GM21786 (cell line): ENCODE measurements at regions not wholly inside any gene's neighbourhood (a gene's known extent, or its start where the extent isn't known, plus 50 kb on each side); places are given as distances from the start of the nearest gene placed in this dataset.
"Not testable (repeated sequence)": the region's sequence is repeated elsewhere in the genome, so short reads cannot be mapped to it uniquely, and the experiment has no call there.

ENCODE experiments used
- ATAC-seq: cut with Tn5 transposase; IDR thresholded peaks from one replicate; pipeline ENCODE4 v1.9.1; 2021; ENCODE audit not compliant: unreplicated experiment

GRCh38 chr1:117753232-117753631 is 147.4 kb downstream of the TENT5C start:
- ATAC-seq: no peak

DNA sequence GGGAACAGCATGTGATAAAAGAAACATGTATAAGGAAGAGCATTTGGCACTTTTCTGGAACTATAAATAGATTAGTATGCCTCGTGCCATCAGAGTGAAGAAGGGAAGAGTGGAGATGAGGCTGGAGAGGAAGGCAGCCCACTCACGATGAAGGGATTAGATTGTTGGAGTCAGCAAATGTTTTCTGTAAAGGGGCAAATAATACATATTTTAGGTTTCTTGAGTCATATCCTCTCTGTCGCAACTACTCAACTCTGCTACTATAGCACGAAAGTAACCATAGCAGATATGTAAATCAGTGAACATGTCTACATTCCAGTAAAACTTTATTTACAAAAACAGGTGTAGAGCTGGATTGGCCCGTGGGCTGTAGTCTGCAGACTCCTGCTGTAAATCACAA is 147.8 kb downstream of the TENT5C start:
- no peak for ATAC-seq

- ATAC-seq: no peak
Measured at GRCh38 chr1:117754061-117754969, 148.5 kb downstream of the TENT5C start.

DNA sequence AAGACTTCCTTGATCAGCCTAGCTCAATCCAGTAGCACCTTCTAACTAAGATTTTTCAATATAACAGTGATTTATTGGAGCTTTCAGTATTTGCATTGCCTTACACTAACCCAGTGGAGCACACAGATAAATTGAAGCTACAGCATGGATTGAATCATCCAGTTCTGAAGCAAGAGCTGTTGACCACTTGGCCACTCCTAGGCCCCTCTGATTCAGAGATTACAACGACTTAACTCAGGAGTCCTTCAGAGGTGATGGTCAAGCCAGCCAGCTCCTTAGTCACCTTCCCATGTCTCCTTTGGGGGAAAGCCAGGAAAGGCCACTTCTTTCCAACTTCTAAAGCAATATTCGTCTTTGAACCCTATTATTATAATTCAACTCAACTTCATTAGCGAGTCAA is 151.8 kb downstream of the TENT5C start:
- ATAC-seq: no peak

- ATAC-seq: peak; percentile 86
Measured at GRCh38 chr1:117758444-117759316, 152.8 kb downstream of the TENT5C start.

GRCh38 chr1:117759535-117759934 is 153.7 kb downstream of the TENT5C start:
- ATAC-seq: no peak

DNA sequence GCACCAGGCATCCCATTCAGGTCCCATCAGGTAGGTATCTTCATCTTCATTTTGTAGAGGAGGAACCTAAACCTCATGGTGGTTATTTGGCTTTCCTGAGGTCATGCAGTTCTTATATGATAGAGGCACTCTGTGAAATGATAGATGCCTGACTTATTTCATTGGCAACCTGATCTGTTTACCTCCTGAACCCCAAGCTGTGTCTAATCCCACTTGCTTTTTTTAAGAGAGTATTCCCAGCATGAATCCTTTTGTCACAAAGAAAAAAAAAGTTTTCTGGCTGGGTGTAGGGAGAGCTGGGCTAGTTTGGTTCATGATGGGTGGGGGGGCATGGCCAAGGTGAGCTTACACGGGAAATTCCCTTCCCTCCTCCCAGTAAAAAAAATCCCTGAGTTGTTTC is 154.2 kb downstream of the TENT5C start:
- ATAC-seq: no peak

DNA sequence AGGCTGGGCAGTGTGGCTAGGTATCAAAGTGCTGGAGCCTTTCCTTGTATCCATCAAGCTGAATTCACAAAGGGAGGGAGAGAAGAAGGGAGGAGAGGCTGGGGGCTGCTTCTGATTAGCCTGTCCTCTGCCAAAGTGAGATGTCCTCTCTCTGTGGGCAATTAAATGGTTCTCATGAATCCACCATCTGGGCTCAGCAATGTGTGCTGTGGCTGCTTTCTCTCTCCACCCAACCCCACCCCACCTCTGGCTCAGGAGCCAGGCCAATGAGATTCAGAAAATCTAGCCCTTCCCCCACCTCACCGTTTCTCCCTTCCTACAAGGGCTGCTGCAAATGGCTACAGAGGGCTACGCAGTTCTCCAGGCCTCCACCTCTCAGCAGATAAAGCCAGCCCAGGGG is 154.6 kb downstream of the TENT5C start:
- ATAC-seq: no peak

- not testable (repeated sequence) for ATAC-seq
Measured at GRCh38 chr1:117767756-117768155, 161.7 kb downstream of the GDAP2 start.

DNA sequence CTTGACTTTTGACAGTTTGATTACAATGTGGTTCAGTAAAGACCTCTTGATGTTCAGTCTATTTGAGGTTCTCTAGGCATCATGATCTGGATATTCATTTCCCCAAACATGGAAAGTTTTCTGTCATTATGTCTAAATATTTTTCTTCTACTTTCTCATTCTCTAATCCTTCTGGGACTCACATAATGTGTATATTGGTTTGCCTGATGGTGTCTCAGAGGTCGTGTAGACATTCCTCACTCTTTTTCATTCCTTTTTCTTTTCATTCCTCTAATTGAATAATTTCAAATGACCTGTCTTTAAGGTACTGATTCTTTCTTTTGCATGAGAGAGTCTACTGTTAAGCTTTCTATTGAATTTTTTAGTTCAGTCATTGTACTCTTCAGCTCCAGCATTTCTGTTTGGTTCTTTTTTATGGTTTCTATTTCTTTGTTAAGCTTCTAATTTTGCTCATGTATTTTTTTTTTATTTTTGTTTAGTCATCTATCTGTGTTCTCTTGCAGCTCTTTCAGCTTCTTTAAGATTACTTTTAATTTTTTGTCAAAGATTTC is 158.4 kb downstream of the GDAP2 start:
- ATAC-seq: no peak

- ATAC-seq: no peak
Measured at GRCh38 chr1:117779364-117779763, 150.1 kb downstream of the GDAP2 start.

- no peak for ATAC-seq
Measured at GRCh38 chr1:117780687-117781475, 148.5 kb downstream of the GDAP2 start.

- no peak for ATAC-seq
Measured at GRCh38 chr1:117782056-117782455, 147.4 kb downstream of the GDAP2 start.

GRCh38 chr1:117783606-117784396 is 145.6 kb downstream of the GDAP2 start:
- no peak for ATAC-seq

- ATAC-seq: no peak
Measured at GRCh38 chr1:117788014-117788413, 141.4 kb downstream of the GDAP2 start.

DNA sequence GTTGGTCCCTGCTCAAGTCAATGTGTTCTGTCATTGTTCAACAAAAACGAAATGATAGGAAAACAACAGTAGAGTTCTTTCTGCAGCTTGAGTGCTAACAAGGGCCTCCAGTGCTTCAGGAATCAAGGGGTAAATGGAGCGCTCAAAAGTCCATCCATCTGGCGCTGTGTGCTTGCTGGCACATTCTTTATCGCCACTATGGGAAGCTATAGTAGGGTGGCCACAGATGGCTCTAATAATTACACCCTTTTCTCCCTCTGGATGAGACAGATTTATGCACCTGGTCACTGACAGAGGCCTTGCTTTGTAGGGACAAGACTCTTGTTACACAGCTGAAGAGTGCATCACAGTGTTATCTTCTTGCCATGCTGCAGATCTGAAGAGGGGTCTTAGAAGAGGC is 136.0 kb downstream of the GDAP2 start:
- no peak for ATAC-seq

DNA sequence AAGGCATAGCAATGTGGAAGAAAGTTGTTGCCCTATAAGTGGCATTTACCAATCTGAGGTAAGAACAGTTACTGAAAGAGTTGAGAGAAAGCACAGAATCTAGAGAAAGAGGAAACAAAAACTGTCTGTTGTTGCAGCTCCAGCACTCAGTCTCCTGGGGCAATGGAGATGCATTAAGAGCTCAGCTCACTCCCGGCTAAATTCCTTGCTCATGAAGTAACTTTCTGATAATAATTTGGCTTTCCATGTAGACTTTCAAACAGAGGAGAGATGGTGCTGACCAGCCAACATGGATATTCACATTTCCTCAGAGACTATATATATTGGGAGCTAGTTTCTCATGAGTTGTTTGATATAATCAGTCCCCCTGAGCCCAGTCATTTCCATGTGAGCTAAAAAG is 135.3 kb downstream of the GDAP2 start:
- no peak for ATAC-seq

DNA sequence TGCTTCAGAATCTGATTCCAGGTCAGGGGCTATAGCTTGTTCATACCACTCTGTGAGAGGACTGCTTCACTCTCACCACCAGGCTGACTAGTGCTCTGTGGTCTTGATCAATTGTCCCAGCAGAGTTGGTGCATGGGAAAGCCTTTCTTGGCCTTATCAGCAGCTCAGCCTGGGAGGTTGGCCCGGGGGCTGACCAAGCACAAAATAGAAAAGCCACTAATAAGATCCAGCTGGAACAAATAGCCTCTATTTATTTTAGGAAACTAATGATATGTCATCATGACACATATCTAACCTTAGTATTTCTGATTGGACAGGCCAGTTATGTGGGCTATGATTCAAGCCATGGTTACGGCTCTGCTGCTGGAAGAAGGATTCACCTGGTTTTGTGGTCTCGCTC is 134.2 kb downstream of the GDAP2 start:
- ATAC-seq: no peak

DNA sequence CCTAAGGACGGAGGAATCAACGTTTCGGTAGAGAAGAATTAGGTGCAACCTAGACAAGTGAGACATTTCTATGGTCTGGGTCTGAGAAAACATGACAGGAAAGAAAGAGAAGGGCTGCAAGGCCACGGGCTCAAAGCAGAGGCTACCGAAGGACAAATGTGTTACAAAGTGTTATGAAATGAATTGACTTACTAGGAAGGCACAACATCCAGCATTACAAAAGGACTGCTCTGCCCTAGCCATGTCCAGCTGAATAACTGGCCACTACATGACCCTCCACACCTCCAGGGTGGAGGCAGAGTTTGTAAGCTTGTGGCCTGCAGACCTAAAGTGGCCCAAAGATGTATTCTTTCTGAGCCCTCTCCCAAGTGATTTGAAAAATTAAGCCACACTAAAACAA is 133.6 kb downstream of the GDAP2 start:
- no peak for ATAC-seq

GRCh38 chr1:117796226-117796625 is 133.2 kb downstream of the GDAP2 start:
- ATAC-seq: no peak
